Dedifferentiated amniotic fluid mesenchymal stem cell (primary cell): ENCODE measurements at regions not wholly inside any gene's neighbourhood (a gene's known extent, or its start where the extent isn't known, plus 50 kb on each side); places are given as distances from the start of the nearest gene placed in this dataset.
"Not testable (repeated sequence)": the region's sequence is repeated elsewhere in the genome, so short reads cannot be mapped to it uniquely, and the experiment has no call there.

ENCODE experiments used
- DNase-seq: peaks from one replicate; pipeline ENCODE4 v3.0.0-alpha.2; 2016; ENCODE audit errors: extremely low spot score

DNA sequence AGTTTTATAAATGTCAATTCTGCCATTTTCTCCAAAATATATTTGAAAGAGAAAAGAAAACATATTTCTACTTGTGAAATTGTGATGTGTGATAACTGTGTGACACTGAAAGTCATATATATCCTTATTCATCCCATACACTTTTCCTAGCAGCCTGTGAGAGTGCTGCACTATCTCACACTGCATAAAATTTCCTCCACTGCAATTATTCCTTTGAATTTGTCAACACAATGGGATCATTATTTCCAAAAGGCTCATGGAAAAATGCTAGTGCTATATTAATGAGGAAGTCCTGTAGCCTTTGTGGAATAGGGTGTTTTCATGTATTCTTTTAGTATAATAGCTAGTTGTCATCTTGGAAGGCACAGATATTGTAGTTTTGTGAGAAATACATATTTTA is 504.1 kb downstream of the RPL10L start:
- DNase-seq = no peak

DNA sequence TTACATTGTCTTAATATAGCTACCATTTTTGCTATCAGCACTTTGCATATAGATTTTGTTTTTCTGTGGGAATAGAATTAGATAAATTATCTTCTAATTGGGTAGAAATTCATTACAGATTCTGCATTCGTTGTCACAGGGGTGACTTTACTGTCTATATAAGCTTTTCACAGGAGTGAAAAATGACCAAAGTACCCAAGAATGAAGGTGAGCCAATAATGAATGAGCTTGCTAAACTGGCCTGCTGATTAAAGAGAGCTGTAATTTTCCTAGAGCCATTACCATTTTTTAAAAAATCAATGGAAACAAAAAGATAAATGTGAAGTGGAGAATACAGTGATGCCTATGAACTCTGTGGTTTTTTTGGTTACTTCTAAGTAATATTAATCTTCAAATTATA is 504.6 kb downstream of the RPL10L start:
- no peak for DNase-seq

DNA sequence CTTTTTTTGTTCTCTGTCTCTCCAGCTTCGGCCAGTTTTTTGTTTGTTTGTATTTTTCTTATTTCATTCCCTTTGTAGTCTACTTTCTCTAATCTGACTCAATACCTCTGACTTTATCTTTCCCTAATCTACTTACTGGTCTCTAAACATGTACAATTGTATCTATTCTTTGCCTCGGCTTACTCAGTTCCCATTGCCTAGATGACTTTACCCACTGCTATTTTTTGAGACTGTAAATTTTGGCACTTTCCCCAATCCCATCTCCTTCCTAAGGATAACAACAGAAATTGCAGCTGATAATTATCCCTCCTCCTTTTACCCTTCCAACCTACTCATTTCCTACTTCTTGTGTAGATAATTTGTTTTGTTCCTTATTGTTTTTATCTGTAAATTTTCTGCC is 511.1 kb downstream of the RPL10L start:
- DNase-seq = no peak

DNA sequence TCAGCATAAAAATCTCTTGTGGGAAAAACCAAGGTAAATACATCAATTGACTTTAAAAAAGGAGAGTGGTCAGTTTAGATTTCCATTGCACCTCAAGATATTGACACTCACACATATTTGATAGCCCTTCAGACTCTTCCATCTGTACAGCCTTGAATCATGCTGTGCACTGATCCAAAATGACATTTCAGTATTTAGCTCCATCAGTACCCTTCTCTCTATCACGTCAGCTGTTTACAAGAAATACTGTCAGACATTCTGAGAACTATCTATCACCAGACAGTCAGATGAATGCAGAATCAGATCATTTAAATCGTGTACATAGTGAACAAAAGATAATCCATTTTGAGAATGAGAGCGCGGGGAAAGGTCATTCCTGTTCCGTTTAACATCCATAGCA is 511.9 kb downstream of the RPL10L start:
- no peak for DNase-seq

DNA sequence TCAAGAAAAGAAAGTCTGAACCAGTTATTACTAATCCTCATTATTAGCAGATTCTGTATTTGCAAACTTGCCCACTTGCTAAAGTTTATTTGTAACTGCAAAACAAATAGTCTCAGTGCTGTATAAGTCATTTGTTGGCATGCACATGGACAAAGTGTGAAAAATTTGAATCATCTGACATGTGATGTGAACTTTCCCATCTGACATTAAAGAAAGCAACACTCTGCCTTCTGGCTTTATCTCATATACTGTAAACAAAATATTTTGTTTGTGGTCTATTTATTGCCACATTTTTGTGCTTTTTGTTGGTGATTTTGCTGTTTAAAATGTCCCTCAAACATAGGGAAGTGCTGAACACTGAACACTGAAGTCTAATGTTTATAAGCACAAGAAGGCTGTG is 513.8 kb downstream of the RPL10L start:
- DNase-seq = no peak

DNA sequence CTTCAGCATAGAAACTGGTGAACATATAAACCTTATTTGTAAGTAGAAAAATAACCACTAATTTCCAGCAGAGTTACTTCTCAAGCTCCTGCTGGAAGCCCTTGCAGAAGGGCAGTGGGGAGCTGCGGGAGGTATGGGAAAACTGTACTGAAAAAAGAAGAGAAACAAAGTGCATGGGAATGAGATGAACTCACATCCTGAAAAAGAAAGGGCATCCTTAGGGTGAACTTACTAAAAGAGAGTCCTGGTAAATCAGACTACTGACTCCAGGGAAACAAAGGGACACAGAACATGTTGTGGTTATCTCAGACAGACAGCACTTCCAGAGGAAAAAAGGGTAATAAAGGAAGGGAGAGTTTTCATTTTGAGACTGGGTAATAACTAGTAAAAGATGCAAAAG is 515.1 kb downstream of the RPL10L start:
- DNase-seq = no peak

DNA sequence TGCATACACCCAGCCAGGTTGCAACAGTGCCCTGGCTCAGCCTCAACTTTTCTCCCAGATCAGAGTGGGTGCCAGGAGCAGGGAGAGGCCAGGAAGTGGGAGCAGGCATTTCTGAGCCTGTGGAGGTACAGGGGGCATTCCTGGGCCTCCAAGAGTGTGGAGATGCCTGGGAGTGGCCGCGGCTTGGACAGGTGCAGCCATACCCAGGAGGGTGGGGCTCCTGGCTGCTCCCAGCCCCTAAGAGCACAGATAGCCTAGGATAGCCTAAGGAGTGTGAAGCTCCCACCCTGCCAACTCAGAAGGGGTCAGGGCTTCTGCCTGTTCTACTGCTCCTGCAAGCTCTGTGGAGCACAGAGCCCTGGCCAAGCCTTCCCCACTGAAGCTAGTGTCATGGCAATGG is 543.4 kb downstream of the RPL10L start:
- no peak for DNase-seq

DNA sequence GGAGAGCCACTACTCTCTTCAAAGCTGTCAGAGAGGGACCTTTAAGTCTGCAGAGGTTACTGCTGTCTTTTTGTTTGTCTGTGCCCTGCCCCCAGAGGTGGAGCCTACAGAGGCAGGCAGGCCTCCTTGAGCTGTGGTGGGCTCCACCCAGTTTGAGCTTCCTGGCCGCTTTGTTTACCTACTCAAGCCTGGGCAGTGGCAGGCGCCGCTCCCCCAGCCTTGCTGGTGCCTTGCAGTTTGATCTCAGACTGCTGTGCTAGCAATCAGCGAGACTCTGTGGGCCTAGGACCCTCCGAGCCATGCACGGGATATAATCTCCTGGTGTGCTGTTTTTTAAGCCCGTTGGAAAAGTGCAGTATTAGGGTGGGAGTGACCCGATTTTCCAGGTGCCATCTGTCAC is 550.7 kb downstream of the RPL10L start:
- DNase-seq = not testable (repeated sequence)

DNA sequence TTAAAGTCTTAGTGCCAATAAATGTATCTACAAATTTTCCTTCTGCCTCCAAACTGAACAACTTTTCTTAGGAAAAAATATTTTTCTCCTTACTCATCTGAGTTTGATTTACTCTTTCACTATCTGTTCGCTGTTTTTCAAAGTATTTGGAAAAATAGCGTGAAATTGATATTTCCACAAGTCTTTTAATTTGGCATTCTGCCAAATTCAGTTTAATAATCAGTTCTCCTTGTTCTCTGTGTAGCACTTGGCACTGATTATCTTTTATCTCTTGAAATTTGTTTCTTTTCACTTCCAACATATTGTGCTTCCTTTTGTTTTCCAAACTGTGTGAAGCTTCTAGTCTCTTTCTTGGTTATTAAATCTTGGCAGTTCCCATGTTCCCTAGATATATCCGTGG is 559.8 kb downstream of the RPL10L start:
- no peak for DNase-seq

DNA sequence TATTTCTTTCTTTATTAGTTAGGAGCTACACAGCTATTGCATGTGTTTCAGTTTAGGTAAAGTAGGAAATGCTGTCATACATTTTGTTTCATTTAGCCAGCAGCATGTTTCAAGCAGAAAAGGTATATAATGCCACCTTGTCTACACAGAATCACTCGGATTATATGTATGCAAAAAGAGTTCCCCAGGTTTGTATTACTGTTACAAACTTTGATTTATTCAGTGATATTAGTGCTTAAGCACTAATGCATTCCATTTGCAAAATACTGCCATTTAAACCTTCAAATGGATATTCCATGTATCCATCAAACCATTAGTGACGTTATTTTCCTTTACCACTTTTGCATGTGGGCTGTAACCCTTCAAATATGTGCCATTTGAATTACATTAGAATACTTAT is 564.0 kb downstream of the RPL10L start:
- DNase-seq = no peak

DNA sequence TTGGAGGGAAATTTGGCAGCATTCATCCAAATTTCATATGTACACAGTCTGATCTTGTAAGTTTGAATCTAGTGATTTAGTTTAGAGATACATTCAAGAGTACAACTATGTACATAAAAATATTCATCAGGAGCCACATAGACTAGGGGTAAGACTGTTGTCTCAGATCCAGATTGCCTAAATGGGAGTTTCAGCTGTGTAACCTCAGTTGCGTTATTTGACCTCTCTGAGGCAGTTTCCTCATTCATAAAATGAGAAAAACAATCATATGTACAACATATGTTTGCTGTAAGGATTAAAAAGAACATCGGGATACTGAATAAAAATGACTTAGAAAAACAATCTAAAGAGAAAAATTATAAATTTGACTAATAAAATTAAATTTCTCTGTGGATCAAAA is 577.5 kb downstream of the RPL10L start:
- DNase-seq = no peak

DNA sequence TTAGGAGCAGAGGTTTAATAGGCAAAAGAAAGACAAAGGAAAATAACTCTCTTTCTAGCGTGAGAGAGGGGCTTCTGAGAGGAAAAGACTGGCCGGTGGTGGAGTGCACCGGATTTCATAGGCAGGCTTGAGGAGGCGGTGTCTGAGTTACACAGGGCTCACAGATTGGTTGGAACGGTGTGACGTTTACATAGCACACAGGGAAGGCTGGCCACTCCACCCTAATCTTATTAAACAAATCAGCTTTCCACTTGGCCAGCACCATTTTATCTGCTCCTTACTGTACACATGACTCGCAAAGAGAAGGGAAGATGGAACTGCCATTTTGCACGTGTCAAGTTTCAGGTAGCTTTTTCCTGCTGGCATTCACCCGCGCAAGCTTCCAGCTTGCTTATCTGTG is 587.7 kb downstream of the RPL10L start:
- DNase-seq = no peak

DNA sequence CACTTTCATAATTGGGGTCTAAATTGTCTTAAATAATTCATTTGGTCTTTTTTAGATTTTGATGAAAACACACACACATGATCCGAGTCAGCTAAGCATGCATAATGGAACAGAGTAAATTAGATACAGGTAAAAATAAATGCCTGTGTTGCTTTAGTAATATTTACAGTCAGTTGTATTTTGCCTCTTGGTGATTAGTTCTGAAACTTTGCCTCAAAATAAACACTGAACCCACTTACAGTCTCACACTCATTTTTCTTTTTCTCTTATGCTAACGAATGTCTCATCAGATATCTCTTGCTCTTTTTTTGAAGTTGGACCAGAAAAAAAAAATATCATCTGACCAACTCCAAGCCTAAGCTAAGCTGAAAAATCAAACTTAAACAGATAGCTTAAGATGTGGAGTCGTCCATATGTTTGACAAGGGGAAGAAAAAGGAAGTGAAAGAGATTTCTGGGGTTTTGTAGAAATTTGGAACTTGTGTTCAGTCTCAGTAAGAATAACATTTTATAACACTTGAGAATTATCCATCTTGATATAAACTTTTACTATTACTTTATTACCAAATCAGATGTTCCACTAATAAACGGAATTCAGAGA is 592.5 kb downstream of the RPL10L start:
- no peak for DNase-seq

DNA sequence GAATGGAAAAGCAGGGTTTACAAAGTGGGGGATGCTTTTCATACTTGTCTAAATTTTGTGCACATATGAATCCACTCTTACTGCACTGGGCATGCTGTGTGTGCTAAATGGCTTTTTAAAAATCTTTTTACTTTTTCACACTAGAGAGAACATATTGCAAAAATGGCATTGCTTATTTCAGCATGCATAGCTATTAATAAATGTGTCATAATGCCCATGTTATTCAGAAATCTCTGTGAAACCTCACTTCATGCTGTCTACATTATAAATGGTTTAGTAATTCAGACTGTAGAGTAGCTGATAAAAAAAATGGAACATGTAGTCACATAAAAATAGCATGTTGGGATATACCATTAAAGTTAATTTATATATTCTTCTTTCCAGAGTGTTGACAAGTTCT is 593.8 kb downstream of the RPL10L start:
- no peak for DNase-seq

DNA sequence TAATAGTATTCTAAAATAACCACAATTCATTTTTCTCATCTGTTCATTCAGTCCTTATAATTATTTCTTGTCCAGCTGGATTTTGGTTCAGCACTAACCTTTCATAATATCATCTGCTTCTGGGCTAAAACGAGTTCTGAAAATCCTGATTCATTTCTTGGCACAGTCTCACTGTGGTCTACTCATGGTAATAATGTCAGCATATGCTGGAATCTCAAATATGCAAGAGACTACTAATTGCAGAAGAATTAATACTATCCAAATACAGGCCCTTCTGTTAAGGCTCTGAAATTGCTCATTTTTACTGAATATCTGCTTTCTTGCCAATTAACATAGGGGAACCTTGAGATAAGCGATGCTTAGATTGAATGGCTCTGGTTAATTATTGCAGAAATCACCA is 597.1 kb downstream of the RPL10L start:
- DNase-seq = no peak

DNA sequence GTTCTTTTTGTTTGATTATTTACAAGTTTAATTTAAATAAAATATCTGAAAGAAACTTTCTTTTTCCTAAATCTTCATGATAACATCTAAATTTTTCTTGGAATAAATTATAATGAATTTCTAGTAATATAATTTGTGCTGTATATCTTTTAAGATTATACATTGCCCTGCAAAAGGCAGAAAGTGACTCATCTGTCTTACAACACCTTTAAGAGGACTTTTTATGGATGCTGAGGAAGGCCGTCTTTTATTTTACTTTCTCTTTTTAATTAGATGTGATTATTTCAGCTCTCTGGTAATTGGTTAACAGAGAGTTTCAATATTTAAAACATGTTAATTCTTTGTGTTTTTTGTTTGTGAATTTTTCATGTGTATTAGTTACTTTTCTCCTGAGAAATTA is 598.4 kb downstream of the RPL10L start:
- no peak for DNase-seq

DNA sequence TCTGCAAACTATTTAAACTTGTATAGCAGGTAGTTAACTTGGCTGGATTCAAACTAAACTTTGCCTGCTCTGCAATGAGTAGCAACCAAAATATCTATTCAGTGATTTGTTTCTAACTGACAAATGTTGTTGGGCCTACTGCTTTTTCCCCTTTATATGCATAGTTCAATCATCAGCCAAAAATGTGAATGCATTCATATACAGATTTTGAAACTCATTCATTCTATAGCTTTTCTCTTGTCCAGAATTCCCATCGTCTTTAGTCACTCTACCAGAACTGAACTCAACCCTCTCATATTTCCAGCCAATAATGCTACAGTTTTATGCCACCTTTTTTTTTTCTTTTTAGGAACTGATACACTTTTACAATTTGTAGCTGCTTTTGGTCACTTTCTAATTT is 599.8 kb downstream of the RPL10L start:
- DNase-seq = no peak

DNA sequence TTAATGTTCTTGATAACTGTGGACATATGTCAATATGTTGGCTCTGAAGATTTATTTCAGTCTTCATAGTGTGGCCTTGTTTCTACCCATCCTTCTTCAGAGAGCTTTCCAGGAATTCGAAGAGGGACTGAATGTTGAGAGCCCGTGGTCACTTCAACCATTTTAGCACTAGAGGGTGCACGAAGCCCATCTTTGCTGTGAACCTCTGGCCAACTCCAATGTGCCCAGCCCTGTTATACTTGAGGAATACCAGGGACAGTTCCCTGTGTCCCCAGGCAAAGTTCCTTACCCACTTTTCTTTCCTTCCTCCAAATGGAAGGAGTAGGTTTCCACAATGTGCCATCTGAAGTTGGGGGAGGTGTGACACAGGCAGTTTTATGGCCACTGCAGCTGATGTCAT is 603.5 kb downstream of the RPL10L start:
- no peak for DNase-seq

DNA sequence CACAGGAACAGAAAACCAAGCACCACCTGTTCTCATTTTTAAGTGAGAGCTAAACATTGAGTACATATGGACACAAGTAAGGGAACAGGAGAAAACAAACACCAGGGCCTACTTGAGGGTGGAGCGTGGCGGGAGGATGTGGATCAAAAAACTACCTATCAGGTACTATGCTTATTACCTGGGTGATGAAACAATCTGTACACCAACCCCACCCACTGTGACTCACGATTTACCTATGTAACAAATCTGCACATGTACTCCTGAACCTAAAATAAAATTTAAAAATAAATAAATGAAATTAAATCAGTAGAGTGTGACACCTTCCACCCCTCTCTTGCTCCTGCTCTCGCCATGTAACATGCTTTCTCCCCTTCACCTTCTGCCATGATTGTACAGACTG is 615.5 kb downstream of the RPL10L start:
- no peak for DNase-seq

DNA sequence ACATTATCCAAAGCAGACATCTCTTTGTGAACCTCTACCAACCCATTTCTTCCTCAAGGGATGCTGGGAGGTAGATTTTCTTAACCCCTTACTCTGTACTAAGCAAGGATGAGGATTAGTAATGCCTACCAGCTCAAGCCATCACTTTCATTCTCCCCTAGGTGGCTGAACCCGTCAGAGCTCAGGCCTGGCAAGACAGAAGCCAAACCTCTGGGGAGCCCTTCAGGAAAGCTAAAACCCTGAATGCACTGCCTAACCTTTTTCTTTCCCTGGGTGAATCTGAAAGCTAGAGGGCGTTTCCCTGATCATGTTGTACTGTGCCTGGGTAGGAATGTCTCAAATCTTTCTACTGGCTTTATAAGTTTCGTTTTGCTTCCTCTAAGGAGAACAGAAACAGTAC is 617.3 kb downstream of the RPL10L start:
- DNase-seq = no peak

DNA sequence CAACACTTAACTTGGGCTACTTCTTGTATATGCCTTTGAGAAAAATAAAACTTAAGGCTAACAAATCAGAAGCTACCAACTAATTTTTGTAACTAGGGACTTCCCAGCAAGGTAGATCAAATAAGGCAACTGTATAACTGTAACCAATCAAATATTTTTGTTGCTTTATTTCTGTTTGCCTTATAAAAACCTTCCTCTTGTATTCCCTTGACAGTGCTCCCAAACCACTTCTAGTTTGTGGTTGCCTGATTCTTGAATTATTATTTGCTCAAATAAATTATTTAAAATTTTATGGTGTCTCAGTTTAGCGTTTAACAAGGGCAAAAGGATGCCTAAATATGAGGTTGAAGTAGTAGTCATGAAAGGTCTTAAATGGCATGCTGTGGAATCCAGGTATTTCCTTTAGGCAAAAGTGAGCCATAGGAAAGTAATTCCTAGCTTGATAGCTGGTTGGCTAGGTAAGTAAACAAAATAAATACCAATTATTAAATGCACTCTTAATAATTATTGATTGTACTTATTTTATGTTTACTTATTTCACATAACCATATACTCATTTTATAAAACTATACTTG is 632.6 kb downstream of the RPL10L start:
- no peak for DNase-seq

DNA sequence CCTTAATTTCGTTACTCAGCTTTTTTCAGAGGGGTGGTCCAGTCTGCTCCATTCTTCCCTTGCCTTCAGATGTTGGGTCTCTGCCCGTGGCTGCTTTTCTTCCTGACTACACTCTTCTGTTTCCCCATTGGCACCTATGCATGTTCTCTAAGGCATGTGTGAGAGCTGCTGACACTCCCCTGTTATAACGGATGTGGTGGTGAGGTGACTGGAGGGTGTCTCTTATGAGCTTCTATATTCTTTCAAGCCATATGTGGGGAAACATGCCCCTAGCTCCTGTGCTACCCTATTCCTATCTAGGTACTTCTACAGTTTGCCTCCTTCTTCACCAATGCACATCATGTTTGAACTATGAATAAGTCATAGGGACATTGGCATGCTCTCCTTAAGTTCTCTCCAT is 643.2 kb downstream of the RPL10L start:
- DNase-seq = no peak

DNA sequence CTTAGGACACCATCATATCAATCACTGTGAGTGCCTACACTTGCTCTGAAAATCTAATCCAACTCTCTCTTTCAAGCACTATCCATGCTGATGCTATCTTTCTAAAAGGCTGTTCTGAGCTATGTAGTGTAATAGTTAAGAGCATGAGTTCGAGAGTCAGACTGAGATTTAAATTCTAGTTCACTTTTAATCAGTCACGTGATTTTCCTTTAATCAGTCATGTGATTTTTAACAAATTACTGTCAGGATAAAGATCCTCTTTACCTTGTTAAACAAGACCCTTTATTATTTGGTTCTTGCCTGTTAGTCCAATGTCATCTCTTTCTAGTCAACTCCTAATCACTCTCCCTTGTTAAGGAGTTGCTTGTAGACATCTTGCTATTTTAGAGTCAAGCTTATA is 653.0 kb downstream of the RPL10L start:
- no peak for DNase-seq

DNA sequence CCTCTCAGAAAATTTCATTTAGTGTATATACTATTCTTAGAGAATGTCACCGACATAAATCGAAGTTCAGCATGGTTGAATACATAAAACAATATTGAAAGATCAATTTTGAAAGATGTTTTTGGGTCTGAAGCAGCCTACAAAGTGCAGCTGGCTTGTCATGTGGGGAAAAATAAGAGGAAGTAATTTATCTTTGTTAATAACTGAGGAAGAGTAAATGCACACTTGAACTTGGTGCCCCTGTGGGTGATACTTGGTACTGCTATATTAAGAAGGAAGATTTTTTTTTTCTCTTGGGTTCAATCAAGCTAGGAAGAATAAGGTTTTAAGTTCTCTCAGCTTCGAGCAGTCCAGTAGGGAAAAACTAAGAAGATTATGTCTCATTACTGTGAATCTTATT is 661.3 kb downstream of the RPL10L start:
- no peak for DNase-seq
